DND-41 (cell line): ENCODE measurements at regions not wholly inside any gene's neighbourhood (a gene's known extent, or its start where the extent isn't known, plus 50 kb on each side); places are given as distances from the start of the nearest gene placed in this dataset.

Experiments used
- ATAC-seq: fragments of 200-7000 bp; cut with Tn5 transposase; 3 replicates; pipeline ENCODE4 v1.9.1; 2021; ENCODE audit warnings: low read depth; ENCODE audit not compliant: insufficient read depth
- DNase-seq: peaks from one replicate; pipeline ENCODE4 v3.0.0-alpha.2; 2020
- H2AFZ ChIP-seq: 2 replicates; pipeline ENCODE4 v1.6.0; 2012; ENCODE audit warnings: low read depth, low read length
- H3K27ac ChIP-seq: 2 replicates; pipeline ENCODE4 v1.5.1; 2012; ENCODE audit warnings: low read length, inconsistent platforms
- H3K27me3 ChIP-seq: fragments of 200-600 bp; sonication (generic); 2 replicates; pipeline ENCODE4 v1.6.0; 2012; ENCODE audit warnings: low read length, mild to moderate bottlenecking, inconsistent platforms; ENCODE audit not compliant: insufficient read depth, poor library complexity
- H3K36me3 ChIP-seq: 2 replicates; pipeline ENCODE4 v1.5.1; 2012; ENCODE audit warnings: low read length, inconsistent platforms; ENCODE audit not compliant: insufficient read depth
- H3K4me1 ChIP-seq: 2 replicates; pipeline ENCODE4 v1.5.1; 2012; ENCODE audit warnings: mild to moderate bottlenecking, low read length; ENCODE audit not compliant: insufficient read depth
- H3K4me2 ChIP-seq: 2 replicates; pipeline ENCODE4 v1.6.0; 2012; ENCODE audit warnings: mild to moderate bottlenecking, moderate library complexity, low read length, inconsistent platforms; ENCODE audit not compliant: insufficient read depth
- H3K4me3 ChIP-seq, 2 experiments: fragments of 200-600 bp in 1 of 2; shearing (Covaris generic) in 1 of 2; 2 replicates each; pipeline ENCODE4 v1.5.1; 2012 to 2016; ENCODE audit warnings: inconsistent platforms in 2 of 2, low read length in 2 of 2, mild to moderate bottlenecking in 2 of 2, low read depth in 1 of 2, moderate library complexity in 1 of 2
- H3K79me2 ChIP-seq: 2 replicates; pipeline ENCODE4 v1.6.0; 2012; ENCODE audit warnings: low read length, inconsistent platforms; ENCODE audit not compliant: insufficient read depth
- H3K9ac ChIP-seq: 2 replicates; pipeline ENCODE4 v1.6.0; 2012; ENCODE audit warnings: low read depth, mild to moderate bottlenecking, inconsistent platforms, low read length, moderate library complexity
- H3K9me3 ChIP-seq: 2 replicates; pipeline ENCODE4 v1.5.1; 2012; ENCODE audit warnings: low read length, moderate library complexity, mild to moderate bottlenecking, inconsistent platforms; ENCODE audit not compliant: insufficient read depth, severe bottlenecking
- H4K20me1 ChIP-seq: 2 replicates; pipeline ENCODE4 v1.6.0; 2012; ENCODE audit warnings: low read length; ENCODE audit not compliant: insufficient read depth
- EZH2 ChIP-seq: IDR thresholded peaks from 3 replicates; pipeline ENCODE4 v1.6.1; 2012; ENCODE audit warnings: borderline replicate concordance, low read depth, mild to moderate bottlenecking, moderate library complexity, low read length, inconsistent platforms; ENCODE audit not compliant: severe bottlenecking
- TF ChIP-seq, protein P1 (sequence below): IDR thresholded peaks from 2 replicates; pipeline ENCODE4 v1.5.1; 2012; ENCODE audit warnings: borderline replicate concordance, low read length, moderate library complexity, mild to moderate bottlenecking; ENCODE audit not compliant: poor library complexity, severe bottlenecking; ENCODE audit errors: extremely low read depth

DNA sequence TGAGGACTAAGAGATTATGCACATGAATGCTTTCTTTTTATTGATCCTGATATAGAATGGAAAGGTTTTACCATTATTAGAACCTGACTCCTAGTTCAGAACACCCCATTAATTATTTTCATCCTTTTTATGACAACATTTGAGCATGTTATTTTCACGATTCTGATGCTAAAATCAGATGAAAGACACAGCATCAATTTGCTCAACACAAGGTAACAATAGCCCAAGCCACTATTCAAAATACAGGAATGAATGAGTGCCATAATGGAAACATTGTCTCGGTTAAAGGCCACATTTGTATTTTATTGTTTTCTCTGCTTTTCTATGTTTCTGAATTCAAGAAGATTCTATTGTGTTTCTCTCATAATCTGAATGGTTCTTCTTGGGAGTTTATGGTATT, 126.3 kb upstream of the POF1B start:
- H3K9me3 ChIP-seq, result no peaks in the 10 kb centered on the region
- H2AFZ ChIP-seq, result no peak overlapping the region
- no peak overlapping the region for H3K4me2 ChIP-seq
- no peak overlapping the region for H3K9ac ChIP-seq
- no peaks in the 10 kb centered on the region for H3K79me2 ChIP-seq
- H3K27me3 ChIP-seq, result no peaks in the 10 kb centered on the region
- no peak for TF ChIP-seq EZH2
- TF ChIP-seq, protein P1, sequence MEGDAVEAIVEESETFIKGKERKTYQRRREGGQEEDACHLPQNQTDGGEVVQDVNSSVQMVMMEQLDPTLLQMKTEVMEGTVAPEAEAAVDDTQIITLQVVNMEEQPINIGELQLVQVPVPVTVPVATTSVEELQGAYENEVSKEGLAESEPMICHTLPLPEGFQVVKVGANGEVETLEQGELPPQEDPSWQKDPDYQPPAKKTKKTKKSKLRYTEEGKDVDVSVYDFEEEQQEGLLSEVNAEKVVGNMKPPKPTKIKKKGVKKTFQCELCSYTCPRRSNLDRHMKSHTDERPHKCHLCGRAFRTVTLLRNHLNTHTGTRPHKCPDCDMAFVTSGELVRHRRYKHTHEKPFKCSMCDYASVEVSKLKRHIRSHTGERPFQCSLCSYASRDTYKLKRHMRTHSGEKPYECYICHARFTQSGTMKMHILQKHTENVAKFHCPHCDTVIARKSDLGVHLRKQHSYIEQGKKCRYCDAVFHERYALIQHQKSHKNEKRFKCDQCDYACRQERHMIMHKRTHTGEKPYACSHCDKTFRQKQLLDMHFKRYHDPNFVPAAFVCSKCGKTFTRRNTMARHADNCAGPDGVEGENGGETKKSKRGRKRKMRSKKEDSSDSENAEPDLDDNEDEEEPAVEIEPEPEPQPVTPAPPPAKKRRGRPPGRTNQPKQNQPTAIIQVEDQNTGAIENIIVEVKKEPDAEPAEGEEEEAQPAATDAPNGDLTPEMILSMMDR, result no peak
- ATAC-seq (no peak), DNase-seq (no peak)
- H3K36me3 ChIP-seq, result no peaks in the 10 kb centered on the region
- no peaks in the 10 kb centered on the region for H3K4me1 ChIP-seq
- H3K27ac ChIP-seq, result no peak overlapping the region
- H3K4me3 ChIP-seq, result no peak overlapping the region
- no peaks in the 10 kb centered on the region for H4K20me1 ChIP-seq

DNA sequence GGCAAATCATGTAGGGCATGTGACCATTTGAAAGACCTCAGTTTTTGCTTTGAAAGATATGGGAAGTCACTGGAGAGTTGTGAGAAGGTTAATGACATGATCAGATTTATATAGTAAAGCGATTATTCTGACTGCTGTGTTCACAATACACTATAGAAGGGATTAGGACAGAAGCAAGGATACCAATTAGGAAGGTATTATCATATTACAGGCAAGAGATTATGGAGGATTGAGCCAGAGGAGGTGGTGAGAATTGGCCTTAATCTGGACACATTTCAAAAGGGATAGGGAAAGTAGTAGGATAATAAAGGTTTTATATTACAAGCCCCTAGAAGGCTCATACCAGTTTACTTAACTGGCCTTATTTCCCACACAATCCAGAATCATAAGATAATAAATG, 124.9 kb upstream of the POF1B start:
- Histone ChIP-seq H3K4me2 (no peak overlapping the region), H2AFZ (no peak overlapping the region), H3K4me1 (no peaks in the 10 kb centered on the region)

DNA sequence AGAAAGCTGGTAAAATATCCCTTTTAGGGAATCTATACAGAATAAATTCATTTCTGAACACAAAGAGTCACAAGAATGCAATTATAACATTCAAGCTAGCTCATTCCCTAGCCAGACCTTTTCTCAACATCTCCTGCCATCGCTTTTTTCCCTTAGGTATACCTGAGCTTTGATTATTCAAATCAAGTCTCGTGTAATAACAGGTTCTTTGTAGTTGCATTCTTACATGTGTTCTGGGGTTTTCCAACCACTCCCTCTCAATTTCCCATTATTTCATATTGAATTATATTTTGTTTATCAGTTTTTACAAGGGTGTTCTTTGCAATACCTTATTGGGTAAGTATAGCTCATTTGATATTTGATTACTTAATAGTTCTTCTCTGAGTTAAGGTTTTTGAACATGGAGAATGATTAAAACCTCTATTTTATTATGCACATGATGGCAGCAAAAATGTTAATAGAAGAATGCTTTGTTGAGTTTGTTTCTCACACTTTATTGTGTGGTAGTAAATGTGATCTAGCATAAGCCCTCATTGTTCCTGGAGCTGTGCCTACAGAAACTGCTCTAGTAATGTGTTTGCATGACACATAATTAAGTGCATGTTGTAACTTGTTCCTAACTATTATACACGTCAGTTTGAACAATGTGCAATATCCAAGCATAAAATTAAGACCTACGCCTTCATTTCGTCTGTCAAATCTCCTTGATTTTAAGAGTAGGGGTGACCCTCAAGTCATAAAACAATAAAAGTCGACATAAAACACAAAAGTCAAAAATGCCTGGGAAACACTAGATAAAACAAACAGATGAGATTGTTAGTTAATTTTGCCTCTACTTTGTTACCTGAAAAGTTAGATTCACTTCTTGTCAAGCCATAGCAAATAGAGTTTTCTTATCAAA, 124.0 kb upstream of the POF1B start:
- ATAC-seq, result no peak
- H2AFZ ChIP-seq, result no peak overlapping the region
- H3K27ac ChIP-seq, result no peak overlapping the region
- H3K4me2 ChIP-seq, result no peak overlapping the region
- no peaks in the 10 kb centered on the region for H3K27me3 ChIP-seq
- no peak for DNase-seq
- H3K4me3 ChIP-seq, result no peak overlapping the region
- H3K9me3 ChIP-seq, result no peaks in the 10 kb centered on the region
- no peak overlapping the region for H3K9ac ChIP-seq
- H3K36me3 ChIP-seq, result no peaks in the 10 kb centered on the region
- no peaks in the 10 kb centered on the region for H4K20me1 ChIP-seq
- TF ChIP-seq, protein P1, result no peak
- TF ChIP-seq EZH2, result no peak
- H3K4me1 ChIP-seq, result no peaks in the 10 kb centered on the region
- H3K79me2 ChIP-seq, result no peaks in the 10 kb centered on the region

More for the DNA sequence above, 124.9 kb upstream of the POF1B start:
- no peak for TF ChIP-seq EZH2
- TF ChIP-seq, protein P1, result no peak
- no peak overlapping the region for H3K9ac ChIP-seq
- H4K20me1 ChIP-seq, result no peaks in the 10 kb centered on the region
- no peaks in the 10 kb centered on the region for H3K36me3 ChIP-seq
- DNase-seq, result no peak
- no peak overlapping the region for H3K27ac ChIP-seq
- no peak overlapping the region for H3K4me3 ChIP-seq
- H3K9me3 ChIP-seq, result no peaks in the 10 kb centered on the region
- no peaks in the 10 kb centered on the region for H3K27me3 ChIP-seq
- H3K79me2 ChIP-seq, result no peaks in the 10 kb centered on the region
- no peak for ATAC-seq
